GM19438 (cell line): ENCODE measurements at regions not wholly inside any gene's neighbourhood (a gene's known extent, or its start where the extent isn't known, plus 50 kb on each side); places are given as distances from the start of the nearest gene placed in this dataset.
"Not testable (repeated sequence)": the region's sequence is repeated elsewhere in the genome, so short reads cannot be mapped to it uniquely, and the experiment has no call there.

ENCODE experiments used
- ATAC-seq: cut with Tn5 transposase; IDR thresholded peaks from one replicate; pipeline ENCODE4 v1.9.1; 2021; ENCODE audit warnings: low read depth; ENCODE audit not compliant: unreplicated experiment

- no peak for ATAC-seq
Observed at GRCh38 chr6:14758421-14759081, 487.3 kb upstream of the JARID2 start.

GRCh38 chr6:14759976-14760672 is 485.7 kb upstream of the JARID2 start:
- no peak for ATAC-seq

GRCh38 chr6:14762077-14762476 is 483.8 kb upstream of the JARID2 start:
- ATAC-seq, result no peak

GRCh38 chr6:14763139-14763538 is 482.7 kb upstream of the JARID2 start:
- ATAC-seq, result no peak

- no peak for ATAC-seq
Observed at GRCh38 chr6:14763616-14764015, 482.3 kb upstream of the JARID2 start.

GRCh38 chr6:14765106-14765505 is 480.8 kb upstream of the JARID2 start:
- ATAC-seq, result no peak

- ATAC-seq, result no peak
Observed at GRCh38 chr6:14765721-14766390, 480.0 kb upstream of the JARID2 start.

- no peak for ATAC-seq
Observed at GRCh38 chr6:14766391-14766994, 479.4 kb upstream of the JARID2 start.

- no peak for ATAC-seq
Observed at GRCh38 chr6:14767226-14767625, 478.6 kb upstream of the JARID2 start.

- no peak for ATAC-seq
Observed at GRCh38 chr6:14770040-14770439, 475.8 kb upstream of the JARID2 start.

- no peak for ATAC-seq
Observed at GRCh38 chr6:14770572-14770971, 475.3 kb upstream of the JARID2 start.

GRCh38 chr6:14771016-14771415 is 474.9 kb upstream of the JARID2 start:
- no peak for ATAC-seq

- no peak for ATAC-seq
Observed at GRCh38 chr6:14772188-14772587, 473.7 kb upstream of the JARID2 start.

- ATAC-seq, result no peak
Observed at GRCh38 chr6:14775528-14775927, 470.3 kb upstream of the JARID2 start.

GRCh38 chr6:14776307-14776706 is 469.6 kb upstream of the JARID2 start:
- ATAC-seq, result no peak

GRCh38 chr6:14781772-14782525 is 463.9 kb upstream of the JARID2 start:
- ATAC-seq, result no peak

GRCh38 chr6:14782921-14783464 is 462.9 kb upstream of the JARID2 start:
- ATAC-seq, result not testable (repeated sequence)

- no peak for ATAC-seq
Observed at GRCh38 chr6:14783594-14783993, 462.3 kb upstream of the JARID2 start.

- ATAC-seq, result no peak
Observed at GRCh38 chr6:14784596-14785492, 461.0 kb upstream of the JARID2 start.

- ATAC-seq, result no peak
Observed at GRCh38 chr6:14785493-14785790, 460.4 kb upstream of the JARID2 start.
